ENCODE measurements at regions not wholly inside any gene's neighbourhood (a gene's known extent, or its start where the extent isn't known, plus 50 kb on each side); places are given as distances from the start of the nearest gene placed in this dataset.

DNA sequence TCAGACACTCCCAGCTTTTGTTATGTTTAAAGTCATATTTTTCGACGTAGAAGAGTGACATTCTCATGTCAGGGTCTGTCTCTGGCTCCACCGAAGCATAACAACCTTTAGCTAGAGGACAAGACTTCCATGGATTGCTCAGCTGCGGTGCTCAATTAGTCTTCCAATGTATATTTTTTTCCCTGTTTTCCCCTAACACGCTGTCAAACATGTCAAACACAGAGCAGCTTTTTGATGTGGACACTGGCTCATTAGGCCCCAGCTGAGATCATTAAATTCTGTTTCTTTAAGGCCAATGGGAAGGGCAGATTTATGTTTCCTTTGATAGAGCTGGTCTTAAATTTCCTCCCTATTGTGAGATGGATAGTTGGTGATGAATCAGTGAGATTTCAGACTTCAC is 525.4 kb downstream of the PIK3C3 start:
- WGBS, result 67% methylated on average over 5 of the region's 5 CpGs

DNA sequence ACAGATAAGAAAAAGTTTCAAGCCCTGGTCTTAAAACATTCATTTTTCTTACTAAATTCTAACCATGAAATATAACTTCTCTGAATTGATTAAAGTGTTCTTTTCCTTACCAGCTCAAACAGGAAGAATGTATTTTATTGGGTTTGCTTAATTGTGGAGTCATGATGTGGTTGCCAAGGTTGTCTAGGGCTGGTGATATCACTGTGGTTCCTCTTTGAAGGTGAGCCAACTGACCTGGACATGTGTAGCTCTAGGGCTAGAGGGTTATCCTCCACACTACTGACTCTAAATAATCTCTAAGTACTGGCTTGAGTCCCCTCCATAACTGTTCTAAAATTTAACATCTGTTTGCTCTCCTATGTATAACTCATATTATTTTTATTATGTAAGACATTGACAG is 529.6 kb downstream of the PIK3C3 start:
- no peak for DNase-seq (ENCODE audit: low spot score)

More for the DNA sequence above, 525.4 kb downstream of the PIK3C3 start:
- H3K9me3 ChIP-seq, result no peaks in the 10 kb centered on the region
- DNase-seq (ENCODE audit: low spot score), result no peak
- H3K36me3 ChIP-seq, result no peaks in the 10 kb centered on the region
- H3K27me3 ChIP-seq (replicated peaks; ENCODE audit: insufficient read depth), result no peaks in the 10 kb centered on the region
- H3K27ac ChIP-seq, result no peak overlapping the region
- no peaks in the 10 kb centered on the region for H3K4me1 ChIP-seq (replicated peaks)
- TF ChIP-seq POLR2A (IDR thresholded peaks at IDR 0.05) (no peak), POLR2AphosphoS5 (IDR thresholded peaks at IDR 0.05) (no peak)
- TF ChIP-seq, protein P1, sequence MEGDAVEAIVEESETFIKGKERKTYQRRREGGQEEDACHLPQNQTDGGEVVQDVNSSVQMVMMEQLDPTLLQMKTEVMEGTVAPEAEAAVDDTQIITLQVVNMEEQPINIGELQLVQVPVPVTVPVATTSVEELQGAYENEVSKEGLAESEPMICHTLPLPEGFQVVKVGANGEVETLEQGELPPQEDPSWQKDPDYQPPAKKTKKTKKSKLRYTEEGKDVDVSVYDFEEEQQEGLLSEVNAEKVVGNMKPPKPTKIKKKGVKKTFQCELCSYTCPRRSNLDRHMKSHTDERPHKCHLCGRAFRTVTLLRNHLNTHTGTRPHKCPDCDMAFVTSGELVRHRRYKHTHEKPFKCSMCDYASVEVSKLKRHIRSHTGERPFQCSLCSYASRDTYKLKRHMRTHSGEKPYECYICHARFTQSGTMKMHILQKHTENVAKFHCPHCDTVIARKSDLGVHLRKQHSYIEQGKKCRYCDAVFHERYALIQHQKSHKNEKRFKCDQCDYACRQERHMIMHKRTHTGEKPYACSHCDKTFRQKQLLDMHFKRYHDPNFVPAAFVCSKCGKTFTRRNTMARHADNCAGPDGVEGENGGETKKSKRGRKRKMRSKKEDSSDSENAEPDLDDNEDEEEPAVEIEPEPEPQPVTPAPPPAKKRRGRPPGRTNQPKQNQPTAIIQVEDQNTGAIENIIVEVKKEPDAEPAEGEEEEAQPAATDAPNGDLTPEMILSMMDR (IDR thresholded peaks at IDR 0.05), result no peak
- no peak overlapping the region for H3K4me3 ChIP-seq
- intact Hi-C loops (cut with DNase I), result no loop called here

DNA sequence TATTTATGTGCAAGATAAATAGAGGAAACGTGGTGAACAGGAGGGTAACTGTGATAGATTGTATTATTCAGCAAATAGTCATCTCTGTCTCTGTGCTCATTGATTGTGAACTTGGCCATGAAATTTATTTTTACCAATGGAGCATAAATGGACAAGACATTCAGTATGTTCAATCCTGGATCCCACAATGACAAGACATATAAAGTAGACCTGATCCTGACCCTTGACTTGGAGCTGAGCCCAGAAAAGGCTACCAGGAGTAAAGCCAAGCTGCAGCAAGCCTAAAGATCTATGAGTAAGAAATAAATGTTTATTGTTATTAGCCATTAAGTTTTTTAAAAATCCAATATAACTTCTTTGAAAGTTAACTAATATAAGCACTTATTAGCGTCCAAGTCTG is 531.2 kb downstream of the PIK3C3 start:
- Histone ChIP-seq H3K27me3 (replicated peaks; ENCODE audit: insufficient read depth) (no peaks in the 10 kb centered on the region), H3K36me3 (no peaks in the 10 kb centered on the region), H3K27ac (no peak overlapping the region), H3K4me1 (replicated peaks) (no peaks in the 10 kb centered on the region), H3K9me3 (no peaks in the 10 kb centered on the region), H3K4me3 (no peak overlapping the region)
- DNase-seq (ENCODE audit: low spot score), result no peak
- intact Hi-C loops (cut with DNase I), result no loop called here
- WGBS, result 63% methylated on average over 2 of the region's 2 CpGs
- TF ChIP-seq POLR2A (IDR thresholded peaks at IDR 0.05), result no peak
- TF ChIP-seq, protein P1 (IDR thresholded peaks at IDR 0.05), result no peak
- no peak for TF ChIP-seq POLR2AphosphoS5 (IDR thresholded peaks at IDR 0.05)

More for the DNA sequence above, 529.6 kb downstream of the PIK3C3 start:
- intact Hi-C loops (cut with DNase I), result no loop called here
- Histone ChIP-seq H3K36me3 (no peaks in the 10 kb centered on the region), H3K27ac (no peak overlapping the region), H3K4me3 (no peak overlapping the region), H3K4me1 (replicated peaks) (no peaks in the 10 kb centered on the region), H3K27me3 (replicated peaks; ENCODE audit: insufficient read depth) (no peaks in the 10 kb centered on the region), H3K9me3 (no peaks in the 10 kb centered on the region)
- TF ChIP-seq, protein P1 (IDR thresholded peaks at IDR 0.05), result no peak
- TF ChIP-seq POLR2AphosphoS5 (IDR thresholded peaks at IDR 0.05), result no peak
- no peak for TF ChIP-seq POLR2A (IDR thresholded peaks at IDR 0.05)

DNA sequence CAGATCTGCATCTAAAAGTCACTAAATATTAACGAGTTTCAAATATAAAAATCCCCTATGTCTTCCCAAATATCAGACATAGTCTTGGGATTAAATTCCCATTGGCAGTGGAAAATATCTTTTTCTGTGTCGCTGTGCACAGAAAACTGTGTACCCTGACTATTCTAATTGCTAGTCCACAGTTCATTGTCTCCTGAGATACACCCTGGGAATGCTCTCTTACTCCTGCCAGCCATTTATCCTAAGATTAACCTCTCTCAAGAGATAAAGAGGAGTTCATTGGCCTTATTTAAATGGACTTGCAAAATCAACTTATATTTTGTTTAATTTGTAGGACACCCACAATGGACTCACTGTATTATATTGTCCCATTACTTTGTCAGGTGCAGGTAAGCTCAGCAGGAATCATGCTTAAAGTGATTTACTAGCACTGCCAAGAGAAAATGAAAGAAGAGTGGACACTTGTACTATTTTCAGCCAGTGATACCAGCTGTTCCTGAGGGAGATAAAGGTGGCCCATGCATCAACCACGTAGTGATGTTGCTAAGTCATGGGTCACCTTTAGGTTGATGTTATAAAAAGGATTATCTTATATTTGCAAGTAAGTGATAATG is 553.8 kb downstream of the PIK3C3 start:
- no peak for TF ChIP-seq POLR2A (IDR thresholded peaks at IDR 0.05)
- TF ChIP-seq POLR2AphosphoS5 (IDR thresholded peaks at IDR 0.05), result no peak
- TF ChIP-seq, protein P1 (IDR thresholded peaks at IDR 0.05), result no peak
- WGBS, result 86% methylated on average over 3 of the region's 3 CpGs

DNA sequence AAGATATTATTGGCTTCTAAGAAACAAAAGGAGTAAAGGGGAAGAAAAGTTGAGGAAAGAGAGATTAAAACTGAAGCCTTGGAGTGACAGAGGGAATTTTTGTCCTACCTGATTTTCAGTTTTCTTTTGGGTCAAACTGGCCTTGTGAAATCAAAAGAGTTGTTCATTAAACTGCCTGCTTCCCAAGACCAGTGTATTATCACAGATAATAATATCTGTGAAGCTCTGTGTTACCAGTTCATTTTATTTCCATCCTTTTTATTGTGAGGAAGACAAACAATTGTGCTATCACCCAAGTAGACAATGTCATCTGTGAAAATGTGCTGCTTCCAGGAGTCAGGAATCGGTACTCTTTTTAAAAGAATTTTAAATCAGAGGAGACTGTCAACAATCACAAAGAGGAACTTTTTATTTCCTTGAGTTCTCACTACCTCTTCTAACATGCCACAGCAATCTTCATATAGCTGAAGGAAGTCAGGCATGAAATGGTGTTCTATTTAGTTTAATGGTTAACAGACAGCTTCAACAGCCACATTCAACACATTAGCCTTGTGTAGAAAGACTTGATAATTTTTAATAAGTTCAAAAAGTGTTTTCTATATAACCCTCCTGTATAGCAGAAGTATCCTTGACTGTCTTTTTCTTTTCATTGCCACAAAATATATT is 554.8 kb downstream of the PIK3C3 start:
- intact Hi-C loops (cut with DNase I), result no loop called here
- TF ChIP-seq, protein P1 (IDR thresholded peaks at IDR 0.05), result no peak
- TF ChIP-seq POLR2AphosphoS5 (IDR thresholded peaks at IDR 0.05) (no peak), POLR2A (IDR thresholded peaks at IDR 0.05) (no peak)
- Histone ChIP-seq H3K9me3 (no peaks in the 10 kb centered on the region), H3K4me3 (no peak overlapping the region), H3K4me1 (replicated peaks) (no peaks in the 10 kb centered on the region), H3K27me3 (replicated peaks; ENCODE audit: insufficient read depth) (no peaks in the 10 kb centered on the region), H3K36me3 (no peaks in the 10 kb centered on the region), H3K27ac (no peak overlapping the region)
- no peak for DNase-seq (ENCODE audit: low spot score)
- 53% methylated on average over 1 of the region's 1 CpG for WGBS

More for the DNA sequence above, 553.8 kb downstream of the PIK3C3 start:
- H3K27ac ChIP-seq, result no peak overlapping the region
- H3K9me3 ChIP-seq, result no peaks in the 10 kb centered on the region
- no peak for DNase-seq (ENCODE audit: low spot score)
- H3K4me3 ChIP-seq, result no peak overlapping the region
- intact Hi-C loops (cut with DNase I), result no loop called here
- no peaks in the 10 kb centered on the region for H3K27me3 ChIP-seq (replicated peaks; ENCODE audit: insufficient read depth)
- H3K4me1 ChIP-seq (replicated peaks), result no peaks in the 10 kb centered on the region
- H3K36me3 ChIP-seq, result no peaks in the 10 kb centered on the region
